M059J (cell line): ENCODE measurements at regions not wholly inside any gene's neighbourhood (a gene's known extent, or its start where the extent isn't known, plus 50 kb on each side); places are given as distances from the start of the nearest gene placed in this dataset.
A peak's percentile ranks its signal among the peaks of the same experiment; 100 is the strongest.

Source experiments
- DNase-seq: peaks from one replicate; pipeline ENCODE4 v3.0.0-alpha.2; 2012; ENCODE audit warnings: low read depth

DNA sequence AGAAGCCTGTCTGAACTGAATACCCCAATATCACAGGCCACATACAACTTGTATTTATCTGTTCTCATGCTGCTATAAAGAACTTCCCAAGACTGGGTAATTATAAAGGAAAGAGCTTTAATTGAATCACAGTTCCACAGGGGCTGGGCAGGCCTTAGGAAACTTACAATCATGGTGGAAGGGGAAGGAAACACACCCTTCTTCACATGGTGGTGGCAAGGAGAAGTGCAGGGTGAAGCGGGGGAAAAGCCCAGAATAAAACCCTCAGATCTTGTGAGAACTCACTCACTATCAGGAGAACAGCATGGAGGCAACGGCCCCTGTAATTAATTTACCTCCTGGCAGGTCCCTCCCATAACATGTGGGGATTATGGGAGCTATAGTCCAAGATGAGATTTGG lies 50.3 kb upstream of the FNDC1 start:
- no peak for DNase-seq

- no peak for DNase-seq
These were observed 51.6 kb upstream of the FNDC1 start for GRCh38 chr6:159117563-159117962.

GRCh38 chr6:159117046-159117445 lies 52.2 kb upstream of the FNDC1 start:
- peak; percentile 46 for DNase-seq

- no peak for DNase-seq
These were observed 52.9 kb upstream of the FNDC1 start for GRCh38 chr6:159116343-159116742.

- no peak for DNase-seq
These were observed 54.6 kb upstream of the FNDC1 start for GRCh38 chr6:159114569-159114968.

DNA sequence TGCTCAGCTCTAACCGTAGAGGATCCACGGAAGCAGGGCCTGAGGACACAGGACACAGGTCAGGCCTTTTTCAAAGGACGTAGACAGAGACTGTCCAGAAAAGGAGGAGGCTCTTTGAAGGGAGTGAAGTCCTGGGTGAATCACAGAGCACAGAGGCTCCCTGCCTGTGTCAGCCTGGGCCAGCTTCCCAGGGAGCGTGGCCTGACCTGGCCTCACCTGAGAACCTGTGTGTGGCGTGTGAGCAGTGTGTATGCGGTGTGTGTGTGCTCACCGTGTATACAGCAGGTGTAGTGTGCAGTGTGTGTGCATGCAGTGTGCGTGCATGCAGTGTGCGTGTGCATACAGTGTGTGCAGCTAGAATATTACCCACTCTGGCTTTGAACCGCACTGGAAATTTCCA lies 56.0 kb upstream of the FNDC1 start:
- DNase-seq: no peak

DNA sequence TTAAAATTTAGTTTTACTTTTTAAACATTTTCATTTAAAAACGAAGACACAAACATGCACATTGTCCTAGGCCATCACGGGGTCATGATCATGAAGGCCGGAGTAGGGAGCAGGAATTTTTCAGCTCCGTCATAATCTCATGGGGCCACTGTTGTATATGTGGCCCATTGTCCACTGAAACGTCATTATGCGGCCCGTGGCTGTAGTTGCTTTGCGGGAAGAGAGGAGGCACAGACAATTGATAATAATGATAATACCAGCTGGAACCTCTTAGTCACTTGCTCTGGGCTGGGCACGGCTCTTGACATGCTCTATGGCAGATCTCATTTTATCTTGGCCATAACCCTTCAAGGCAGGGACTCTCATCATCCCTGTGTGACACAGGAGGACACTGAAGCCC lies 56.5 kb upstream of the FNDC1 start:
- no peak for DNase-seq

- DNase-seq: no peak
These were observed 58.5 kb upstream of the FNDC1 start for GRCh38 chr6:159110748-159111147.

- peak; percentile 54 for DNase-seq
These were observed 59.2 kb upstream of the FNDC1 start for GRCh38 chr6:159110013-159110412.

DNA sequence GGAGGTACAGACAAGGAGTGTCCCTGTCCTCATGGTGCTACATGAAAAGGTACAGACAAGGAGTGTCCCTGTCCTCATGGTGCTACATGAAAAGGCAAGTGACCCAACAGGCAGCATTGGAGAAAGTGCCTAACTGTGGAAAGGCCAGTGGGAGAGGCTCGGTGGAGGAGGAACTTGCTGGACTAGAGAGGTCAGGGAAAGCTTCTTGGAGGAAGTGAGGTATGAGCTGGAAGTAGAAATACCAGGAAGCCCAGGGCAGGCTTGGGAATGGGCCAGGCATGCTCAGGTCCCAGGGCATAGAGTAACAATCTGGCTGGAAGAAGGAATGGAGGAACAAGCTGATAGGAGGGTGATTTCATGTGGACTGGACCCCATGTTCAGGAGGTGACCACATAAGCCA lies 59.8 kb upstream of the FNDC1 start:
- DNase-seq: no peak

DNA sequence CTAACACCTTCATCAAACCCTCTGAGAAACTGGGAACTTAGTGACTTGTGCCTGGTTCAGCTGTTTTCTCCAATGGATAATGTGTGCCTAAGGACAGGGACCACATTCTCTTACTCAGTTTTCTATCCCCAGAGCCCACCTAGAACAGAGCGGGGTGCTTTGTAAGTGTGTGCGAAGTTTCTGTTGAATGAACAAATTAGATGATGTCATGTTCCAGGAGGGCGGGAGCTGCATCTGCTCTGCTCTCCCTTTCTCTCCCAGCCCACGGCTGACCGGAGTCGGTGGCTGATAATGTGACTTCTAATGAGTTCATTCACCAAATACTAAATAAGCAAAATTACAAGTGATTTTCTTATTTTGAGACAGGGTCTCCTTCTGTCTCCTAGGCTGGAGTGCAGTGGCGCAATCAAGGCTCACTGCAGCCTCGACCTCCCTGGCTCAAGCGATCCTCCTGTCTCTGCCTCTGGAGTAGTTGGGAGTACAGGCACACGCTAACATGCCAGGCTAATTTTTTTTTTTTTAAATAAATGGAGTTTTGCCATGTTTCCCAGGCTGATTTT lies 60.7 kb upstream of the FNDC1 start:
- DNase-seq: no peak

GRCh38 chr6:159107451-159108260 lies 61.5 kb upstream of the FNDC1 start:
- DNase-seq: peak; percentile 12

- peak; percentile 72 for DNase-seq
These were observed 61.9 kb upstream of the TAGAP start for GRCh38 chr6:159106627-159107241.

DNA sequence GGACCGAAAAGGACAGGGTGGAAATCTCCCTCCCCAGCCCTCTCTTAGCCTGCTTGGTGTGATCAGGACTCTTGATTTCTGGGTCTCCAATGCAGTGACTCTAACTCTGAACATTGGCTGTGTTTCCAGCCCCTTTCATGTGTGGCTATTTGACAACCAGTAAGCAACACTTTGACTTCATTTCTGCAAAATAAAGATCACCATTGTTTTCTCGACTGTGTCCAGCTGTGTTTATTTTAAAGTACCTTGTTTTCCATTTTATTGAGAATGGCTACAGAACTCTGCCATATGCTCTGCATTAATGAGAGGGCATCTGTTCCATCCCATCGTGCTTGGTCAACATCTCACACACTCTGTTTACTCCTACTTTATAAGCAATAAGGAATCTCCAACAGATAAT lies 60.9 kb upstream of the TAGAP start:
- no peak for DNase-seq

DNA sequence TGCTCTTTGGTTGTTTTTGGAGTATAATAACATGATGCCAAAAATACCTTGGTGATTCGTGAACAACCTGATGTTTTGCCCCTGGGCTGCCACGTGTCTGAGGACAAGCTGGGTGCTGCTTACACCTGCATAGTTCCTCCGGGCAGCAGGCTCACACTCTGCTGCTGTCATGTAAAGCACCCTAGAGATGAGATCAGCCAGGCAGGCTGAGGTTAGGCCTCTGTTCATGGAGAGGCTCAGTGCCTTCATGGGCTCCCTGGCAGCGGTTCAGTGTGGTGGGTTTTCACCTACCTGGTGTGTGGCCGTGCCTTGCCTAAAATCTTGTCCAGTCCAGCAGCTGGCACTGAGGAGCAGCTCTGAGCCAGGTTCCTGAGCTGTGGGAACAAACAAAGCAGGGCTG lies 60.1 kb upstream of the TAGAP start:
- no peak for DNase-seq

DNA sequence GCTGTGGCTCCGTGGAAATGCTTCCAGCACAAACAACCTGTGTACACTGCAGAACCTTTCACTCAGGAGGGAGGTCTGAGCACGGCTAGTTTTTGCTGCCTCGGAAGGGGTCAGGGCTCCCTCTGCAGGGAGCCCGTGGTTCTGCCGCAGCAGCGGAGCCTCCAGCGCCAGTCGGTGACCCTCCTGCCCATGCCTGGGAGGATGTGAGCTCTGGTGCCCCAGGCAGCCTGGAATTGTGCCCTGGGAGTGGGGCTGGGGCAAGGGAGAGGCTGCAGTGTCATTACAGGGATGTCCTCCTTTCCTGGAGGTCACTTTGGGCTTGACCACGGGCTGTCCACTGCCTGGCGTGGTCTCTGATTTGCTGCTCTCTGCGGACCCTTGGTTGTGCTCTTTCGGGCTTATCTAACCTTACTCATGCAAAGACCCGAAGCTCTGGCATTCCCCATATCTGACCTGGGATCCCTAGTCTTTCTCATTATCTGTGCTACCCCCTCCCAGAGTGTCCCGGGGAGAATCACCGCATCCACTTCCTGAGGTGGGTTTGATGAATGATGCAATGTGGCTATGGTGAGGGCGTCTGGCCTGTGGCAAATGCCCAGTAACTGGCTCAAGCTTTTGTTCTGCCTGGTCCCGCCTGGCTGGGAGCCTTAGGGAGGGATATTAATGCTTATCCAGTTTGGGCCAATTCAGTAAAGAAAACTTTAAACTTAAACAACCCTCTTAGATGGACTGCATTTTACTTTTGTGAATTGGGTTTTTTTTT lies 59.6 kb upstream of the TAGAP start:
- DNase-seq: peak; percentile 62

DNA sequence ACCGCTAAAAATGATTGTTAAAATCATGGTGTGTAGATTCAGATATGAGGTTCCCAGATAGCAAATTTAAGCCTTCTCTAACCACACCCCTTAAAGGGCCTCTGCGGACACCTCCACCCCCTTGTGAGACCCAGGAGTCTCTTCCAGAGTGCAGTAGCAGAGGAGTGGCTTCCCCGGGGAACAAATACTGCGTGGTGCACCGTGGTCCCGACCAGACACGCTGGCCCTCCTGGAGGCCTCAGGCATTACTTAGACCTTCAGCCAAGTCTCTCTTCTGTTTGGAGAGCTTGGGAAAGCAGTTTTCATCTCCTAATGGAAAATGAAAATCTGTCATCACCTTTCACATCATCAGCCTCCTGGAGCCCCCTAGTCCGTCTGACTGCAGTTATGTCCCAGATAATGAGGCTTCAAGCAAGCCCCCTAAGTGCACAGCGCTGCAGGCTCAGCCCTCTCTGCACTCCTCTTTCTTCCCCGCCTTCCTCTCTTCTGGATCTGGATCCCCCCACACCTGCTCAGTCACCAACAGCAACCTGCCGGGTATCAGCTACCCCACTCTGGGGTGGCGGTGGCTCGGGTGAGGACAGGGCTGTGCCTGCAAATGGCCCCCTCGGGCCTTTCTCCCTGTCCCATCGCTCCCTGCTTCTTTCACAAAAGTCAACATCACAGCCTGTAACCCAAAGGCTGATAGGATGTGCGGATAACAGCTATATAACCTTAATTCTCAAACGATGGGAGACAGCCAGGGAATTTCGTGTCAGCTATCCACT lies 58.8 kb upstream of the TAGAP start:
- DNase-seq: no peak

GRCh38 chr6:159102373-159103160 lies 57.8 kb upstream of the TAGAP start:
- DNase-seq: no peak

GRCh38 chr6:159101656-159102055 lies 56.9 kb upstream of the TAGAP start:
- DNase-seq: no peak

- DNase-seq: no peak
These were observed 55.8 kb upstream of the TAGAP start for GRCh38 chr6:159100395-159101182.
